Stimulated activated memory B cell treated with anti-CD40 and anti-IgM and Interleukin-4, amounts not matched to agents 10 μg/mL and 1 μg/mL and 100 μg/mL, for 72 hours (primary cell): ENCODE measurements at regions not wholly inside any gene's neighbourhood (a gene's known extent, or its start where the extent isn't known, plus 50 kb on each side); places are given as distances from the start of the nearest gene placed in this dataset.
"Not testable (repeated sequence)": the region's sequence is repeated elsewhere in the genome, so short reads cannot be mapped to it uniquely, and the experiment has no call there.

ENCODE experiments used
- ATAC-seq: fragments of 150-1000 bp; cut with Tn5 transposase; 2 replicates; pipeline ENCODE4 v1.10.0; 2021
- H3K27ac Mint-ChIP-seq: one replicate; pipeline ENCODE4 v1.8.0; 2022; ENCODE audit warnings: mild to moderate bottlenecking, mixed read lengths
- H3K27me3 Mint-ChIP-seq: one replicate; pipeline ENCODE4 v1.8.0; 2022; ENCODE audit warnings: mixed read lengths
- H3K36me3 Mint-ChIP-seq: one replicate; pipeline ENCODE4 v1.8.0; 2022; ENCODE audit warnings: mixed read lengths
- H3K4me1 Mint-ChIP-seq: one replicate; pipeline ENCODE4 v1.8.0; 2022; ENCODE audit warnings: mixed read lengths
- H3K4me3 Mint-ChIP-seq: one replicate; pipeline ENCODE4 v1.8.0; 2022; ENCODE audit warnings: mild to moderate bottlenecking, moderate library complexity, mixed read lengths
- H3K9me3 Mint-ChIP-seq: one replicate; pipeline ENCODE4 v1.8.0; 2022; ENCODE audit warnings: mixed read lengths

DNA sequence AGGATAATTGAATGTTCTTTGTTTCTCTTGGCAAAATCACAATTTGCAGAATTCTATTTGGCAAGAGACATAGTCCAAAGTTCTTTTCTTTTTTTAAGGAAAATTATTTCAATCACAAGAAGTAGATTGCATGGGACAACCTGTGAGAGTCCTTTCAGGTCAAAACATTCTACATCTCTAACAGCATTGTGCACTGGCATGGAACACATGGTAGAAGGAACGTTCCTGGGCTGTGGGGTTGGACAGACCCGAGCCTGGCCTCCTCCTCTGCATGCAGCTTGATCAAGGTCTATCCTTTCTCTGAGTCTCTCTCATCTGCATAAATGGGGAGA, 88.6 kb upstream of the CPSF6 start:
- no peak for ATAC-seq
- Mint-ChIP-seq H3K9me3 (no peaks in the 10 kb centered on the region), H3K27me3 (no peaks in the 10 kb centered on the region), H3K27ac (no peak overlapping the region), H3K4me1 (peaks cover 13% of the 10 kb centered on the region), H3K4me3 (no peak overlapping the region), H3K36me3 (peaks cover 6% of the 10 kb centered on the region)

DNA sequence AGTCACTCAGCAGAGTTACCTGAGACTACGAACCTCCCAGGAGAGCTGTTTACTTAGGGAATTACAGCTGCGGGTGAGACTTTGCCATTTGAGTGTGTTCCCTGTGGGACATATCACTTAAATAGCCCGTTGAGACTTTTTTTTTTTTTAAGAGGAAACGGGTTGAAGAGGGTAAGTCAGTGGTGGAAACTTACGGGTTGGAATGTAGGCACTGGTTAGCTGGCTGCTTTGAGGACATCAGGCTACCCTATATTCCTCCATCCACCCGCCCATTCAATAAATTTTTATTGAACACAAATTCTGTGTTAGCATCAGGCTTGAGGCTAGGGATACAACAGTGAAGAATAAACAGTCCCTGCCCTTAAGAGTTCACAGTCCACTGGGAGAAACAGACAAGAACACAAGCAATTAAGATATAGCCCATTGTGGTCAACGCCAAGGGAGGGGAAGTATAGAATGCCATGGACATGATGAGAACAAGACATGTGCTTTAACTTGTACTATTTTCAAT, 88.1 kb upstream of the CPSF6 start:
- Mint-ChIP-seq H3K27ac (no peak overlapping the region), H3K27me3 (no peaks in the 10 kb centered on the region), H3K36me3 (peaks cover 6% of the 10 kb centered on the region), H3K4me3 (no peak overlapping the region), H3K9me3 (no peaks in the 10 kb centered on the region), H3K4me1 (peaks cover 13% of the 10 kb centered on the region)
- no peak for ATAC-seq

DNA sequence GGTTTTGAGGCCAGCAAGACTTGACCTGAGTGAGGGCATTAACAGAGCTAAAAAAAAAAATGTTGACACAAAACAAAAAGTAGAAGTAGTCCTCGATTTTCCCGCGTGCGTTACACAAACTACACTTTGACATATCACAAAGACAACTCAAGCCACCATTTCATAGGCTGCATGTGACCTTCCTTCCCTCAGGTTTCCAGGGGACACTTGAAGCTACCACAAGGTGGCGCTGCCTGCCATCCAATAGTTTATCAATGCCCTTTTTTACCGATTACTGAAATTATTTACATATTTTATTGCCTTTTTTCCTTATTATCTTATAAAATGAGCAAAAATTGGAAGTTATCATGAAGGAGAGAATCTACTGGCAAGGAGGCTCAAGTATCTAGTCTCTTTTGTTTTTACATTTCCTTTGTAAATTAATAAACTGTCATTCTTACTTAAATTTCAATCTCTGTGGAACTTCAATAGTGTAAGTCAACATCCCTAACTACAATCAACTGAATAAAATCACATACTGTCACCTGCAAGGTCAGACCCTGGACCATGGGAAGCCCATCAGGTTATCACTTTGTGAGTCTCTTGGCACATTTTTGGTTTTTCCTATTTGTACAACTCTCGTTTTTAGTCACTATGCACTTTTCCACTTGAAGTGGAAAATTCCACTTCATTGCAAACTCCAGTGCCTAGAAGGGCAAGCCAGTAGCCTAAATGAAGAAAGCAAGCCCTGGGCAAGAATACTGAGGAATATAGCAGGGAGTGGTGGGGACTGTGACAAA, 84.6 kb upstream of the CPSF6 start:
- no peak overlapping the region for H3K27ac Mint-ChIP-seq
- peaks cover 6% of the 10 kb centered on the region for H3K36me3 Mint-ChIP-seq
- peaks cover 21% of the 10 kb centered on the region for H3K4me1 Mint-ChIP-seq
- no peak overlapping the region for H3K4me3 Mint-ChIP-seq
- no peaks in the 10 kb centered on the region for H3K9me3 Mint-ChIP-seq
- H3K27me3 Mint-ChIP-seq = no peaks in the 10 kb centered on the region
- peak; percentile 67 for ATAC-seq

DNA sequence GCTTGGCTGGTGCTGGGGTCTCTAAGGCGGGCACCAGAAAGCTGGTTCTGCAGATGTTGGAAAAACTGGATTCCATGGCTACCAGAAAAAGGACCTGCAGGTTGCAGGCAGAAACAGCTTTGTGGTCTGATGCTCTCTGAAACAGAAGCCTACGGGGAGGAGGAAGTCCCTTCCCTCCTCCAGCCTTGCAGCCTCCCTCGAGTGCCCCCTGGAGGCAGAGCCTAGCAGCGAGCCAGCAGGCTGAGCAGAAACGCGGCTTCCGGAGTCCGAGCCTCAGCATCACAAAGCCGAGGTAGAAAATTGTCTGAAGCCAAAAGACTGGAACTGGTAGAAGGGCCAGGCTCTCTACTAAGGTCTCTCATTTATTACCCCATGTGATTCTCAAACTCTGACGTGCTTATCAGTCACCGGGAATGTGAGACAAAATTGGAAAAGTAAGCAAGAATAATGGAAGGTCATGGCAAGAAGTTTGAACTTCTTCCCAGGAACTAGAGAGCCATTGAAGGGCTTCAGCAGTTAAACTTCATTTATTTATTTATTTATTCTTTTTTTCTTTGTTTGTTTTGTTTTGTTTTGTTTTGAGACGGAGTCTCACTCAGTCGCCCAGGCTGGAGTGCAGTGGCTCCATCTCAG, 82.2 kb upstream of the CPSF6 start:
- Mint-ChIP-seq H3K27ac (peak overlapping the region; percentile 69), H3K9me3 (no peaks in the 10 kb centered on the region), H3K36me3 (peaks cover 6% of the 10 kb centered on the region), H3K4me1 (peaks cover 21% of the 10 kb centered on the region), H3K4me3 (peak overlapping the region; percentile 52), H3K27me3 (no peaks in the 10 kb centered on the region)
- peak; percentile 93 for ATAC-seq

DNA sequence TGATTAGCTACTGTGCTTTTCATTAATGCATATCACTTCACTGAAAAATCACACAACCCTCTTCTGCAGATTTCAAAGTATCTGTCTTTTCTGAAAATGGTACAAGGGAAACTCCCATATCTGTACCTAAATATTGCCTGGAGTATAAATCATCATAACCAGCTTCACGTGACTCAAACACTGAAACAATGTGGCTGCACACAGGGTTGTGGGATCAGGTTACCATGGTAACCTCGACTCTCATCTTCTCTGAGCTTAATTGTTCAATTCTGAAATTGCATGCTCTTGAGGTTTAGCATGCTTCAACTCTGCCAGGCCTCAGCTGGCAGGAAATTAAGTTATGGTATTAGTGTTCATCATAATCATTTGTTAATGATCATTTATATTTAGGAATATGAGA, 77.5 kb upstream of the CPSF6 start:
- no peaks in the 10 kb centered on the region for H3K27me3 Mint-ChIP-seq
- H3K4me1 Mint-ChIP-seq = peaks cover 4% of the 10 kb centered on the region
- no peak overlapping the region for H3K27ac Mint-ChIP-seq
- no peaks in the 10 kb centered on the region for H3K36me3 Mint-ChIP-seq
- H3K4me3 Mint-ChIP-seq = no peak overlapping the region
- H3K9me3 Mint-ChIP-seq = no peaks in the 10 kb centered on the region
- ATAC-seq = peak; percentile 53

DNA sequence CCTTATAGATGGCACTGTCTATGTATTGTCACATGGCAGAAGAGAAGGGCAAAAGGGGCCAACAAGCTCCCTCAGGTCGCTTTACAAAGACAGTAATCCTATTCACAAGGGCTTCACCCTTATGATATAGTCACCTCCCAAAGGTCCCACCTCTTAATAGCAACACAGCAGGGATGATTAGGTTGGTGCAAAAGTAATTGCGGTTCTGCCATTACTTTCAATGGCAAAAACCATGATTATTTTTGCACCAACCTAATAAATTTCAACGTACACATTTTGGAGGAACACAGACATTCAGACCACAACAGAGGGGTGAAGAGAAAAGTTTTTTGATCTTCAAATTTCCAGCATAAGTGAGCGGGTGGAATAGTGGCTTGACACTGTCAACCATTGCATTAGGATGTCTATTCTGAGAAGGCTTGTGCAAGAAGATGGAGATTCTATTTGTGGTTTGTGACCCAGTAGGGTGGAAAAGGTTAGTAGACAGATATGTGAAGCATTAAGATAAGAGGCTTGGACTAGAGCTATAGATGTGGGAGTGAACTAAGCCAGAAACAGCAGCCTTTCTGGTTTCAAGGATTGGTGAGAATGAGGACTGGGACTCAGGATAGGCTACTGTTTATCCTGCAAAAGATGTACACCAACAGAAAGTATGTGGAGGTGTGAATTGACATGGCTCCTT, 75.5 kb upstream of the CPSF6 start:
- no peaks in the 10 kb centered on the region for H3K36me3 Mint-ChIP-seq
- no peaks in the 10 kb centered on the region for H3K9me3 Mint-ChIP-seq
- ATAC-seq = no peak

DNA sequence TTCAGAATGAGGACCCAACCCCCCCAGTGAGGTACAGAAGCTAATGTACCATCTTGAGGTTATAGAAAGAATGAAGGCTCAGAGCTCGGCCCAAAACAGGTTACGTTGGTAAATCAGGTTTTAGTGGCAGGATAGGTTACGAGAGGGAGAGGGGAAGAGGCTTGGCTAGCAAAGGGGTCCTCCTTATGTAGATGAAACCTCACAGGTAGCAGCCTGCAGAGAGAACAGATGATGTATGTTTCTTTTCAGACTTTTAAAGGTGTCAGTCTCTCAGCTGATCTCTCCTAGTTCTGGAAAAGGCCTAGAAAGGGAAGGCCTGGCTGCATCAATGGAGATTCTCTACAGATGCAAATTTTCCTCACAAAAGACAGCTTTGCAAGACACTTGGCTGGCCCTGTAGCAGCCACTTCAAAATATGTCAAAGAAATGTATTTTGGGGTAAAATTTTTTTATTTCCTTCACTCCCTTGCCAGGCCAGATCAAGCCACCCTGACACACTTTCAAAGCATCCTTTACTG, 71.7 kb upstream of the CPSF6 start:
- ATAC-seq = no peak
- Mint-ChIP-seq H3K36me3 (no peaks in the 10 kb centered on the region), H3K27me3 (no peaks in the 10 kb centered on the region), H3K4me1 (no peaks in the 10 kb centered on the region), H3K9me3 (no peaks in the 10 kb centered on the region), H3K4me3 (no peak overlapping the region), H3K27ac (no peak overlapping the region)

More for the DNA sequence above, 75.5 kb upstream of the CPSF6 start:
- no peak overlapping the region for H3K4me3 Mint-ChIP-seq
- no peak overlapping the region for H3K27ac Mint-ChIP-seq
- H3K4me1 Mint-ChIP-seq = no peaks in the 10 kb centered on the region
- H3K27me3 Mint-ChIP-seq = no peaks in the 10 kb centered on the region

DNA sequence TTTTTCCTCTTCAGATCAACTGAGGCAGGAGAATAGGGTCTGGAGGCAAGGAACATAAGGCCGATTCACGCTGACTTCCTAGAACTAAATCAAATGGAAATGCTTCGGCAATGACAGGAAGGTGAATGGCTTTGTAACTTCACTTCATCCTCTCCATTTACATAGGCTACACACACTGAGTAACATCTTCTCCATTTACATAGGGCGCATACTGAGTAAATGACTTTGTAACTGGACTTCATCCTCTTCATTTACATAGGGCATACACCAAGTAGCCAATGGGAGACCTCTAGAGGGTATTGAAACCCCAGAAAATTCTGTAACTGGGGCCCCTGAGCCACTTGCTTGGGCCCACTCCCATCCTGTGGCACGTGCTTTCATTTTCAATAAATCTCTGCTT, 71.0 kb upstream of the CPSF6 start:
- no peak for ATAC-seq
- no peak overlapping the region for H3K4me3 Mint-ChIP-seq
- H3K27ac Mint-ChIP-seq = no peak overlapping the region
- no peaks in the 10 kb centered on the region for H3K9me3 Mint-ChIP-seq
- H3K36me3 Mint-ChIP-seq = no peaks in the 10 kb centered on the region
- no peaks in the 10 kb centered on the region for H3K4me1 Mint-ChIP-seq
- H3K27me3 Mint-ChIP-seq = no peaks in the 10 kb centered on the region

DNA sequence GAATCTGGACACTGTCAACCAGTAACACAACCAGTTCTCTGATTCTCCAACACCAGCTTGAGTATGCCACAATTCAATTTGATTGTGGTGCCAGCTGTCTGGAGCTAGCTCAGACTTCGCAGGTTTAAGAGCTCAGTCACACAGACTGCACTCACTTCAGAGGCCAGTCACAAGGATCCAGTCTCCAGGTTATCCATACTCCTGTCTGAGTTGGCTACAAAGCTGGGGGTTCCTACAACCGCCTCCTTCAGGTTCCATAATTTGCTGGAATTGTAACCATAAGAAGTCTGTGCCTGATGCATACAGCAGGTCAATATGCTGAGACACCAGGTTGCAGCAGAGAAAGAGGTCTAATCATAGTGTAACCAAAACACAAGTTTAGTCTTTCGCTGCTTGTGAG, 70.5 kb upstream of the CPSF6 start:
- no peaks in the 10 kb centered on the region for H3K36me3 Mint-ChIP-seq
- no peak overlapping the region for H3K27ac Mint-ChIP-seq
- no peaks in the 10 kb centered on the region for H3K9me3 Mint-ChIP-seq
- H3K4me1 Mint-ChIP-seq = no peaks in the 10 kb centered on the region
- ATAC-seq = no peak
- H3K27me3 Mint-ChIP-seq = no peaks in the 10 kb centered on the region
- H3K4me3 Mint-ChIP-seq = no peak overlapping the region

DNA sequence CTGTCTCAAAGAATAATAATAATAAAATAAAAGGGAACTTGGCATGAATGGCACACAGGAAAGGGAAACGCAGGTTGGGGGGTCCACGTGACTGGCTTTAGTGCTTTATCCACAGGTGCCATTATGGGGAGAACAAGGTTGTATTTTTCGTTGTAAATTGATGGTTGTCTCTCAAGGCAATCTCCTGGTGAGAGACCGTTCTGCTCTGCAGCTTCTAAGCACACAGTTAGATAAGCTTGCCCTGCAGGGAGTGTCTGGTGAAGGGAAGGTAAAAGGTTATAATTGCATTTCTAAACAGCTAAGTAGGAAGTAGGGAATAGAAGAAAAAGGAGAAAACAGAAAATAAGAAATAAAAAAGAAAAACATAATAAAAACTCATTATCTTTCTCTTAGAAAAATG, 69.1 kb upstream of the CPSF6 start:
- H3K4me3 Mint-ChIP-seq = no peak overlapping the region
- H3K9me3 Mint-ChIP-seq = no peaks in the 10 kb centered on the region
- H3K27ac Mint-ChIP-seq = no peak overlapping the region
- ATAC-seq = no peak
- no peaks in the 10 kb centered on the region for H3K36me3 Mint-ChIP-seq
- no peaks in the 10 kb centered on the region for H3K27me3 Mint-ChIP-seq
- H3K4me1 Mint-ChIP-seq = no peaks in the 10 kb centered on the region

DNA sequence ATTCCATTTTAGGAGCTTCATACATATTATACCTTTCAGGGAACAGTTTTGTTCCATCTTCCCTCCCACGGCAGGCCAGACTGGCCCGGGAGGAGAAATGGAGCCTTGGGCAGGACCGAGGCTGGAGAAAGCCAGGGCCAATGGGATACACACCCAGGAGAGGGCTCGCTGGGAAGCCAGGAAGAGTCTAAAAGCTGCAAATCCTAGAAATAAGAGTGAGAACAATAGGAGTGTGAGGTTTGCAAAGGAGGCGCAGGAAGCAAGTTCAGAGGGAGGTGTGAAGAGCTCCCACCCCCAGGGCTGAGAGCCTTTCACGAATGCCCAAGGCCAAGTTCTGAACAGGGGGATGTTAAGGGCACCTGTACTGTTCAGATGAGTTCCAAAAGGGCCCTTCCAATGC, 67.5 kb upstream of the CPSF6 start:
- no peaks in the 10 kb centered on the region for H3K36me3 Mint-ChIP-seq
- H3K27me3 Mint-ChIP-seq = no peaks in the 10 kb centered on the region
- no peaks in the 10 kb centered on the region for H3K4me1 Mint-ChIP-seq
- H3K4me3 Mint-ChIP-seq = no peak overlapping the region
- H3K9me3 Mint-ChIP-seq = peaks cover 3% of the 10 kb centered on the region
- no peak for ATAC-seq
- H3K27ac Mint-ChIP-seq = no peak overlapping the region

DNA sequence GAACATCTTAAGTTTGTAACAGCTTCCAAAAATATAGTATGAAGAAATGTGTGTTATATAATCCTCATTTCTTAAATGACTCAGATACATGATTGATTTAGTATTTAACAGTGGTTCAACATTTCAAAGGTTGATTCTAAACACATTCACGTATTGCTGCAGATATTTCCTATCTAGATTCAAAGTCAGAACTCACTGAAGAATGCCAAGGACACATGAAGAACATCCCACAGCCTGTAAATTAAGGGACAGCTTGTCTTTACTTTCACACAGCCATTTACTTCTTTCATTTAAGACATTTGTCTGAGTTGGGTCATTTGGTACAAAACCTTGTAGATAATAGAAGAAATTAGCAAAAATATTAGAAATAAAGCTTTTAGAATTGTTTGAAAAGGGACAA, 66.9 kb upstream of the CPSF6 start:
- H3K27me3 Mint-ChIP-seq = no peaks in the 10 kb centered on the region
- no peak overlapping the region for H3K4me3 Mint-ChIP-seq
- H3K4me1 Mint-ChIP-seq = no peaks in the 10 kb centered on the region
- H3K9me3 Mint-ChIP-seq = peaks cover 3% of the 10 kb centered on the region
- H3K27ac Mint-ChIP-seq = no peak overlapping the region
- no peaks in the 10 kb centered on the region for H3K36me3 Mint-ChIP-seq
- ATAC-seq = no peak

DNA sequence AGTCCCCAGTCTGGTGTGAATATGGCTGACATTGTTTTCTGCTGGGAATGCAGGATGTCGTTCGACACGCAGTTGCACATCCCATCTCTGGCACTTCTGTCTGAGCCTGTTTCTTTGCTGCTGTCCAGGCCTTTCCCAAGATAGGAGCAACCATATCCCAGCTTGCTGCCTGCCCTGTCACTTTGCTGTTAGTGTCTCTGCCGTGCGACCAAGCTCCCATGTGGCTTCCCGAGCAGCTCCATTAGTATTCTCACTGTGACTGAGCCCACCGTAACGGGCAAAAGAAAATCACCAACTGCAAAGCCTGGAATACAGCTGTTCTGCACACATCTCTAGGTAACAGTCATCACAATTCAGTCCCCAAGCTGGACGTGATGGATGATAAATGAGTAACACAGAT, 66.0 kb upstream of the CPSF6 start:
- no peaks in the 10 kb centered on the region for H3K4me1 Mint-ChIP-seq
- ATAC-seq = no peak
- no peaks in the 10 kb centered on the region for H3K36me3 Mint-ChIP-seq
- H3K9me3 Mint-ChIP-seq = peaks cover 3% of the 10 kb centered on the region
- no peaks in the 10 kb centered on the region for H3K27me3 Mint-ChIP-seq
- no peak overlapping the region for H3K4me3 Mint-ChIP-seq
- H3K27ac Mint-ChIP-seq = no peak overlapping the region

DNA sequence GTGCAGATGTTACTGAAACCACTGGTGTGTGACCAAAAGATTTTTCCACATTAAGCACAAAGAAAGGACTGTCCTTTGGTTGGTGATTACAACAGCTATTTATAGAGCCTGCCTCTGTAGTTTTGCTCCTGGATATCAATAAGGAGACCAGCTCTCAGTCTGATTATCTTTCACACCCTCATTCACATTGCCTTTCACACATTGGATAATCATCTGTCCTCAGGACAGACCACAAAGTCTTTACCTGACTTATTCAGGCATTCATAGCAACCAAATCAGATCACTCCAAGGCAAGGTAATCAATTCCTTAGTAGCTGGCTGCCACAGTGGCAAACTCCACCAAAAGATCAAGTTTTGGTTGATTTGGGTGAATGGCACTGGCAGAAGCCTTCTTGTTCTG, 59.6 kb upstream of the CPSF6 start:
- no peaks in the 10 kb centered on the region for H3K36me3 Mint-ChIP-seq
- no peak for ATAC-seq
- H3K4me1 Mint-ChIP-seq = no peaks in the 10 kb centered on the region
- peaks cover 3% of the 10 kb centered on the region for H3K9me3 Mint-ChIP-seq
- H3K27me3 Mint-ChIP-seq = no peaks in the 10 kb centered on the region
- no peak overlapping the region for H3K27ac Mint-ChIP-seq
- H3K4me3 Mint-ChIP-seq = no peak overlapping the region

DNA sequence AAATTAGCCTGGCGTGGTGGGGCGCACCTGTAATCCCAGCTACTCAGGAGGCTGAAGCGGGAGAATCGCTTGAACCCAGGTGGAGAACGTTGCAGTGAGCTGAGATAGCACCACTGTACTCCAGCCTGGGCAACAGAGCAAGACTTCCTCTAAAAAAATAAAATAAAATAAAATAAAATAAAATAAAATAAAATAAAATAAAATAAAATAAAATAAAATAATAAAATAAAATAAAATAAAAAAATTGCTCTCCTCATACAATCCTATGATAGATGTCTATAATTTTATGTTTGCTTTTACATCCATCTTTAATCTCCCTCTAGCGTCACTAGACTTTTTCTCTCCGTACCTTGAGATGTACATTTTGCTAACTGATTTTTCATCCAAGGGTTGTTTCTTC, 51.8 kb upstream of the CPSF6 start:
- ATAC-seq, H3K4me1 Mint-ChIP-seq, H3K27ac Mint-ChIP-seq, H3K9me3 Mint-ChIP-seq, H3K4me3 Mint-ChIP-seq, H3K27me3 Mint-ChIP-seq, H3K36me3 Mint-ChIP-seq: not testable (repeated sequence)
